Activated CD4-positive, CD25-positive, alpha-beta regulatory T cell treated with anti-CD3 and anti-CD28 coated beads, Interleukin-2, amount 50 U/mL, for 72 hours (primary cell): ENCODE measurements at regions not wholly inside any gene's neighbourhood (a gene's known extent, or its start where the extent isn't known, plus 50 kb on each side); places are given as distances from the start of the nearest gene placed in this dataset.
"Not testable (repeated sequence)": the region's sequence is repeated elsewhere in the genome, so short reads cannot be mapped to it uniquely, and the experiment has no call there.

ENCODE experiments used
- DNase-seq: peaks from one replicate; pipeline ENCODE4 v3.0.0; 2021

DNA sequence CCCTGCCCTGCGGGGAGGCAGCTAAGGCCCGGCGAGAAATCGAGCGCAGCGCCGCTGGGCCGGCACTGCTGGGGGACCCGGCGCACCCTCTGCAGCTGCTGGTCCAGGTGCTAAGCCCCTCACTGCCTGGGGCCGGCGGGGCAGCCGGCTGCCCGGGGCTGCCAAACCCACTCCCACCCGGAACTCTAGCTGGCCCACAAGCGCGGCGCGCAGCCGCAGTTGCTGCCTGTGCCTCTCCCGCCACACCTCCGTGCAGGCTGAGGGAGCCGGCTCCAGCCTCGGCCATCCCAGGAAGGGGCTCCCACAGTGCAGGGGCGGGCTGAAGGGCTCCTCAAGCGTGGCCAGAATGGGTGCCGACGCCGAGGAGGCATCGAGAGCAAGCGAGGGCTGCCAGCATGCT, 249.9 kb downstream of the FGF9 start:
- DNase-seq, result not testable (repeated sequence)

DNA sequence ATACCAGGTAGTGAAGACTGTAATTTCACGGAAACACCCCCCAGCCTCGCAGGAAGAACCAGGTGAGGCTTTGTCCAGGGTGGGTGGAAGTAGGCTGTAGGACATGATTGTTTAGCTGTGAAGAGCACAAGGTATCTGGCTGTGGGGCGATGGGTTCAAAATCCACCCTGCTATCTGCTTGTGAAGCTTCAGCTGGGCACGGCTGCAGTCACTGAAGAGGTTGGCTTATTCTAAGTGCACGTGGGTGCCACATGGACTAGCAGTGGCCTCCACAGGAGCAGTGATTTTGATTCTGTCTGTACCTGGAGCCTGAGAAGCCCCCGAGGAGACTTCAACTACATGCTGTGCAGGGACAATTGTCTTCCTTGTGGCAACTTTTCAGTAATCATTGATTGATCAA, 254.1 kb downstream of the FGF9 start:
- no peak for DNase-seq

DNA sequence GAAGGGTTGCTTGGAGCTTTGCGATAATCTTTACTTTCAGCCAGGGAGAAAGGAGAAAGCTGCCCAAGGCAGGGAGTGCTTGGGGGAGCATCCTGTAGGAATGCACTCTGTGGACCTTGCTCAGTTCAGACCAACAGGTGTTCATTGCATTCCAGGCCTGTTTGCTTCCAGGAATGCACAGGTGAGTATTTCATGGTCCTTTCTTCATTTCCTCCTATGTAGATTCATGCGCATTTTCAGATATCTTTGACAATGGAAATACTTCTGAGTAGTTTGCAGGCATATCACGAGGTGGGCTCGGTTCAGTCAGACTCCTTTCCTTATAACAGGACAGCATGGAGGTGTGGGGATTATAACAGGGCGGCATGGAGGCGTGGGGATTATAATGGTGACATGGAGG, 254.8 kb downstream of the FGF9 start:
- DNase-seq, result no peak

GRCh38 chr13:21929400-21929799, 258.5 kb downstream of the FGF9 start:
- DNase-seq, result no peak

DNA sequence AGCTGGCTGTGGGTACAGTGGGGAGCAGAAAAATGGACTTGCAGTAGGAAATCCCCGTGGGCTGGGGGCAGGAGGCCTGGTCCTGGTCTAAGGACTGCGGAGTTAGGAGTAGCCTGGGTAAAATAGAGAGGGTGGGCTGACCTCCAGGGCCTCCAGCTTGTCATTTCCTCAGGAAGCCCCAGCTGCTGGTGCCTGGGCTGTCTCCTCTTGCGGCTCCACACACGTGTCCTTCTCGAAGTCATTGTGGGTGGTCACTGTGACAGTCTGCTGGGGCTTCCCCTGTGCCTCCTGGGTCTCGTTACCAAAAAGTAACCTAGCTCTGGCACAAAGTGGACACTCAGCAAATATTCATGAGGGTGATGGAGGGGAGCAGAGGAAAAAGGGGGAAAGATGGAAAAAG, 259.7 kb downstream of the FGF9 start:
- no peak for DNase-seq

DNA sequence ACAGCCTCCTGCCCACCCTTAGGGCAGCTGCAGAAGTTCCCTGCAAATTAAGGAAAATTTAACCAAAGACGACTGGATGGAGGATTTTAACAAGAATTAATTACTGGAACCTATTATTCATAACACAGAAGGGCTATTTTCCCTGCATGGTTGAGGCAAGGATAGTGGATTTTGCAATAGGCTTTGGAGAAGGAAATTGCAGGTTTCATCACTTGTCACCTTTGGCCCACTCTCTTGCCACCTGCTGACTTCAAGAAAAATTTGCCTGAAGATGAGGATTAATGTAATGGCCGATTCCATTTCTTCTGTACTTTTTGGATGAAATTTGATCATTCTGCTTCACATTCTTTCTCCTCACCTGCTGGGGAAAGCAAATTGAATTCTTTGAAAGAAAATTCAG, 261.7 kb downstream of the FGF9 start:
- DNase-seq, result no peak

DNA sequence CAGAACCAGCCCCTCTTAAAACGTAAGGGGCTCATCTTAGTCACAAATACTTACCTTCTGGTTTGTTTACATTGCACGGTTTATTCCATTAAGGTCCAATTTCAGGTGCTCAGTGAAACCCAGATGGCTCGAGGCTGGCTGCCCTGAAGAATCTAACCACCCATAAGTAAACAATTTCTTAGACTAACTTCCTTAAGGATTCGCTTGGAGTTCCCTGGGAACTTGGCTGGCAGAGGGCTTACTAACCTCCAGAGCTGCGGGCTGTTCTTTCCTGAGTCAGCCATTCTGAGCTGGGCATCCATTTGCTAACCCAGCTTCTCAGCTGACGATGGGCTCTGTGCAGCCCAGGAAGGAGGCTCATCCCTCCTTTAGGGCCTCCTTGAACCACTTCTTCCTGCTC, 262.1 kb downstream of the FGF9 start:
- DNase-seq, result no peak

- DNase-seq, result no peak
Measured at GRCh38 chr13:21934284-21934683, 263.4 kb downstream of the FGF9 start.

GRCh38 chr13:21936674-21937073, 265.8 kb downstream of the FGF9 start:
- DNase-seq, result no peak

GRCh38 chr13:21938168-21938567, 267.3 kb downstream of the FGF9 start:
- DNase-seq, result no peak

- DNase-seq, result no peak
Measured at GRCh38 chr13:21938636-21939035, 267.8 kb downstream of the FGF9 start.

DNA sequence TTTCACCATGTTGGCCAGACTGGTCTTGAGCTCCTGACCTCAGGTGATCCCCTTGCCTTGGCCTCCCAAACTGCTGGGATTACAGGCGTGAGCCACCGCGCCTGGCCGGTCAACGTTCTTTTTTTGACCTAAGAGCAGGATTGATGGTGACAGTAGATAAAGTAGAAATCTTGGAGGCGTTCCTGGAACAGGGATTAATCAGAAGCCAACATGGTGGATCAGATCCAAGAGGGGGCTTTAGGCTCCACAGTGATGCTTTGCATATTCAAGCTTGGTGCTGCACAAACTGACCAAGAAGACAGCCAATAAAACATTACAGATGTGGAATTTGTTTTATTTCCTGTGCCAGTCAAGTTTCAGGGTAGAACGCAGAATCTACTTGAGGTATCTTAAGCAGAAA, 271.2 kb downstream of the FGF9 start:
- no peak for DNase-seq

DNA sequence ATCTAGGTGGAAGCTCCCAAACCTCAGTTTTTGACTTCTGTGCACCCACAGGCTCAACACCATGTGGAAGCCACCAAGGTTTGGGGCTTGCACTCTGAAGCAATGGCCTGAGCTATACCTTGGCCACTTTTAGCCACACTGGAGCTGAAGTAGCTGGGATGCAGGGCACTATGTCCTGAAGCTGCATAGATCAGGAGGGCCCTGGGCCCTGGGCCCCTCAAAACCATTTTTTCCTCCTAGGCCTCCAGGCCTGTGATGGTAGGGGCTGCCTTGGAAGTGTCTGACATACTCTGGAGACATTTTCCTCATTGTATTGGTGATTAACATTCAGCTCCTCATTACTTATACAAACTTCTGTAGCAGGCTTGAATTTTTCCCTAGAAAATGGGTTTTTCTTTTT, 273.7 kb downstream of the FGF9 start:
- no peak for DNase-seq

DNA sequence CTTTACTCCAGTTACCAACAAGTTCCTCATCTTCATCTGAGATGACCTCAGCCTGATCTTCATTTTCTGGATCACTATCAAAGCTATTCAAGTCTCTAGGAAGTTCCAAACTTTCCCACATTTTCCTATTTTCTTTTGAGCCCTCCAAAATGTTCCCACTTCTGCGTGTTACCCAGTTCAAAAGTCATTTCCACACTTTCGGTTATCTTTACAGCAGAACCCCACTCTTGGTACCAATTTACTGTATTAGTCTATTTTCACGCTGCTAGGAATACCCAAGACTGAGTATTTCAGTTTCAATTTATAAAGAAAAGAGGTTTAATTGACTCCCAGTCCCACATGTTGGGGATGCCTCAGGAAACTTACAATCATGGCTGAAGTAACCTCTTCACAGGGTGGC, 274.3 kb downstream of the FGF9 start:
- no peak for DNase-seq

GRCh38 chr13:21946964-21947363, 276.1 kb downstream of the FGF9 start:
- no peak for DNase-seq

- DNase-seq, result no peak
Measured at GRCh38 chr13:21948769-21949474, 278.0 kb downstream of the FGF9 start.

DNA sequence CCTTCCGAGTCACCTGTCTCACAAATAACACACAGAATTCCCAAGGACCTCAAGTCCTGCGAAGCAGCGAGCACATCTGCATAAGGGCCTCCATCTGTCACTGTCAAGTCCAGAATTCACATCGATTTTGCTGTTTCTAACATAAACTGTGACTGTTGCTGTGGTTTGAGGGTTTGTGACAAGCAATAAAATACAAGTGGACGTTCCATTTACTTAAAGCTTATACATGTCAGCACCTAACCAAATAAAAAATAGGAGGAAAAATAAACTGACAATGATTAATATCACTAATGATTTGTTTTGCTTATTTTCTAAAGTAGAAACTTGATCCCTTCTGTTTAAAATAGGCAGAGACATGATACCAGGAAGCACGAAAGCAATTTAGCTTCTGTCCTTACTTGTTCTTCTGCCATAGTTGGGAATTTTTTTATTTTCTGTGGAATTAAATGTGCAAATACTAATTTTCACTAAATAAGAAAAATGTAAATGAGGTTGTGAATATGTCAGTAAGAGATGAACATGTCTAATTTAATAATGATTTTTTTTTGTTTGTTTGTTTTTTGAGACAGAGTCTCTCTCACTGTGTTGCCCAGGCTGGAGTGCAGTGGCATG, 279.1 kb downstream of the FGF9 start:
- DNase-seq, result no peak

DNA sequence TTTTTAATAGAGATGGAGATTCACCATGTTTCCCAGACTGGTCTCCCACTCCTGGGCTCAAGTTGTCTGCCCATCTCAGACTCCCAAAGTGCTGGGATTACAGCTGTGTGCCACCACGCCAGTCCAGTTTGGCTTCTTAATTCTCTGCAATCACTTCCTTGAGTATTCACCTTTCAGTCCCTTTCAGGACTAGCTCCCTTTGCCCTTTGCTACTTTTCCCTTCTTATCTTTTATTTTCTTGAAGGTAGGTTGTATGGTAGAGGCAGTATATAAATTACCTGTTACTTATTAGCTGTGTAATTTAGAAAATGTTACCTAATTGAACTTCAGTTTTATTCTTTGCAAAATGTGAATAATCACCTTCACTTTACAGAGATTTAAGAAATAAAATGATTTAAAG, 285.8 kb downstream of the FGF9 start:
- no peak for DNase-seq

DNA sequence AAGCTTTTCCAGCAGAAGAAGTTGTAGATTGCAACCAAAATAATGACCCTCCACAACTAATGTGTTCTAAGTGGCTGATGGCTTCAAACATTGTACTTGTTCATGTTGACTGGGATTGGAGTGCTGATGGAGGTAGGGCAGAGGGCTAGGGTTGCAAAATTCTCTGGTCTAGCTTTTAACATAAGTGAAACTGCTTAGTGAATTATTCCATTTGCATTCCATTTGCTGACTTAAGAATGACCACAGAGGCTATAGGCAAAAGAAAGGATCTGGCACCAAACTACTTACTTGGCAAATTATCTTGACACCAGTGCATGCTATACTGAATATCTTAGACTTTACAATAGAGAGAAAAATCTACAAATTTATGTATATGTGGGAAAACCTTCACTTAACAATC, 287.0 kb downstream of the FGF9 start:
- DNase-seq, result no peak

DNA sequence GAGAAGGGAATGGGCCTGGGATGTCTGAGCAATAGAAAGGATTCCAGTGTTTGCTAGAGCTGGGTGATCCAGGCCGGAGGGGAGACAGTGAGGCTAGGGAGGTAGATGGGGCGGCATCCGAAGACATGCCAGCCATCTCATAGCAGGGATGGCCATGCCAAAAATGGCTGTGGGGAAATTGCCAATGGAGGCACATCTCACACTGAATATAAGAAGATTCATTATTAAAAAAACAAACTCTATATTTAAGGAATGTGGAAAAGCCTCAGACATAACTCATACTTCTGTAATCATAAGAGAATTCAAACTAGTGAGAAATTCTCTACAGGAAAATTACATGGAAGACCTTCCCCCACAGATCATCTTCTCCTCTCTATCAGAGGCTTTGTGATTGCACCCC, 289.2 kb downstream of the FGF9 start:
- no peak for DNase-seq

DNA sequence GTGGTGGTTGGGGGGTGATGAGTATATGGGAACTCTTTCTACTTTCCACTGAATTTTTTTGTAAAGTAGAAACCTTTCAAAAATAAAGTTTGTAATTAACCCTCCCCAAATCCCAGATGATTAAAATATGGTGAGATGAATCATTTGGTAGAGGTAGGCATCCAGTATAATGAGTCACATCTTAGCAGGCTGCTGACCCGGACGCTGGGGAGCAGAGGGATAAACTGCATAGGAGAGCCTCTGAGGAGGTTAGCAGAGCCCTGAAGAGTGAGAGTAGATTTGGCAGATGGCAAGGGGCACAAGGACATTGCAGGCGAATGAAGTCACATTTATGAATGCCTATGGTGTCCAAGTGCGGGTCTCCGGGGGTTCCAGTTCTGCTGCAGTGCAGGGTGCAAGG, 293.8 kb downstream of the FGF9 start:
- no peak for DNase-seq

GRCh38 chr13:21965095-21965494, 294.2 kb downstream of the FGF9 start:
- DNase-seq, result no peak

DNA sequence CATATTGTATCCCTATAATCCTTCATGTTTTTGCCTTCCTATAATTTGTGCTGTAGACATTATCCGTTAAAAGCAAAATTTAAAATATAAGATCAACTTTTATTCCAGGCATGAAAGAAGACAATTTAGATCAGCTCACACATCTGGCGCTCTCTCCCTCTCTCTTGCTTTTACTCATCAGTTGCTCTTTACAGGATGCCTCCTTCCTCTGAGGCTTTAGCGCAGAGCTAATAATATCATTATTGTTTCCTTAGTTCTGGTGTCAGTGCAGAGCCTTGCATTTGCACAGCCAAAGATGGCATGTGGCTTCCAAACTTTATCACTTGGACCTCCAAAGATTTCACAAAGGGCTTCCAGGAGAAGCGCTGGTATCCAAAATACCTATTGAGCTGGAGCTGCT, 295.1 kb downstream of the FGF9 start:
- no peak for DNase-seq

- DNase-seq, result no peak
Measured at GRCh38 chr13:21967871-21968270, 297.0 kb downstream of the FGF9 start.

- no peak for DNase-seq
Measured at GRCh38 chr13:21970172-21970571, 299.3 kb downstream of the FGF9 start.
